Activated CD4-positive, CD25-positive, alpha-beta regulatory T cell (primary cell): ENCODE measurements at regions not wholly inside any gene's neighbourhood (a gene's known extent, or its start where the extent isn't known, plus 50 kb on each side); places are given as distances from the start of the nearest gene placed in this dataset.

Source experiments
- DNase-seq, 4 experiments: peaks; one replicate each; lab custom pipeline; 2025; lab: John Stamatoyannopoulos, UW

GRCh38 chr9:106052735-106053134 lies 358.4 kb downstream of the TMEM38B start:
- DNase-seq = no peak

DNA sequence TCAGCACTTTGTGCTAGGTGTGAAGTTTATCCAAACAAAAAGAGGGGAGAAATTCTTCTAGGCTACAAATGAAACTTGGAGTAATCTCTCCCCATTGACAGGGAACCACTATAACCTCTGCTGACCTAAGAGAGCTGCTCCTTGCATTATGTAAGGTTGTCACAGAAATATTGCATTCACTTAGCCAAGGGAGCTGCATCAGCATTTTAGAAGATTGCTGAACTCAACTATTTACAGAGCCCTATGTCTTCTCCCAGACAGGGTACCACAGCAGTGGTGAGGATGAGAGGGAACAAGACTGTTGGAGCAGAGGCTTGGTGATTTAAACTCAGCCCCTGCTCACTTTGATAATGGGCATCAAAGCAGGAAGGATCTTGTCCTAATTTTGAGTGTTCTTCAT lies 362.0 kb downstream of the TMEM38B start:
- no peak for DNase-seq

- DNase-seq = no peak
These were observed 364.1 kb downstream of the TMEM38B start for GRCh38 chr9:106058460-106058859.

- no peak for DNase-seq
These were observed 365.5 kb downstream of the TMEM38B start for GRCh38 chr9:106059886-106060285.

- no peak for DNase-seq
These were observed 366.5 kb downstream of the TMEM38B start for GRCh38 chr9:106060885-106061284.

GRCh38 chr9:106062250-106062649 lies 367.9 kb downstream of the TMEM38B start:
- DNase-seq = no peak

DNA sequence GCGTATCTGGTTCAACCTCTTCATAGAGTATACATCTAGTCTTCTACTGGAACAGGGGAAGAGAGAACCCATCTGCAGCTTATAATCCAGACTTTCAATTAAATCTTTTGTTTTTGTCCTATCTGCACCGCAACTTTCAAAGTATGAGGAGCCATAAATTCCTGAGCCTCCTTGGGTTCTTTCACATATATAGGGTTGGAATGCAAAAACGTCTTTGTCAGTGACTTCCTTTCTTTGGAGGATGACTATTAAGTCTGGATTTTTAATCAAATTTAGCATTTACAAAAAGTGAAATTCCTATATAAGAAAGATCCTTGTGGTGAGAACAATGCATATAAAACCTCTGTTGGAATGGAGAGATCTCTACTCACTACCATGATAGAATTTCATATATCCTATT lies 370.8 kb downstream of the TMEM38B start:
- DNase-seq = no peak

- DNase-seq = no peak
These were observed 371.4 kb downstream of the TMEM38B start for GRCh38 chr9:106065579-106066214.

GRCh38 chr9:106066940-106067524 lies 372.7 kb downstream of the TMEM38B start:
- DNase-seq = no peak

DNA sequence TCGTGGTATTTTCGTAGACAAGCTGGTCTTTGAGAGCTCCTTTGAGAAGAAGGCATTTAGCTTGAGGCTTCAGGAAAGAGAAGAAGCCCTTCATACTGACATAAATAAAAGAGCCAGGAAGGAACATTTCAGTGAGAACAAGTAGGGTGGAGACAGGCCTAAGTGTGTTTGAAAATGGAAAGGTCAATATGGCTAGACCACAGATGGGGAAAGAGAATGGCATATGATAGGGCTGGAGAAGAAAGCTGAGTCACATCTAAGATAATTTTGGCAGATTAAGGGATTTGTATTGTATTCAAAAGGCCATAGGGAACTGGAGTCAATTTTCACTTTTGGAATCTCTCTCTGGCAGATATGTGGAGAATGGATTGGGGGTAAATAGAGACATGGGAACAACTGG lies 374.9 kb downstream of the TMEM38B start:
- DNase-seq = no peak

DNA sequence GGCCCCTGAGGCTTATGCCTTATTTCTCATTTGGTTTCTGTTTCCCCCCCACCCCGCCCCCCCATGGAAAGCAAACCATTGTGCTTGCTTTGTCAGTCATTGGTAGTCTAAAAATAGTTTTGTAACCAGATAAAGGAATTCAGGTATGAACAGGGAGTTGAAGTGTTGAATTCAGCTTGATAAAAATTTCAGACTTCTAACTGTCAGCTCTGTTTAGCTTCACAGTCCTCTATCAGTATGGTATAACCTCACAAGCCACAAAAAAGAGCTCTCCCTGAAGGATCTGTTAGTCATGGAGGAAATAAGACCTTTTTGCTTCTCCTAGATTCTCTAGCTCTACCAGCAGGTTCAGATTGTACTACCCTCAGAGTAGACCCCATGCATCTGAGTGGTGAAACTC lies 378.1 kb downstream of the TMEM38B start:
- DNase-seq = no peak

GRCh38 chr9:106074006-106074405 lies 379.7 kb downstream of the TMEM38B start:
- DNase-seq = no peak

GRCh38 chr9:106075236-106075959 lies 381.1 kb downstream of the TMEM38B start:
- no peak for DNase-seq

GRCh38 chr9:106075960-106076327 lies 381.6 kb downstream of the TMEM38B start:
- no peak for DNase-seq

GRCh38 chr9:106076711-106077110 lies 382.4 kb downstream of the TMEM38B start:
- no peak for DNase-seq

GRCh38 chr9:106077731-106078130 lies 383.4 kb downstream of the TMEM38B start:
- DNase-seq = no peak

GRCh38 chr9:106082621-106083020 lies 388.3 kb downstream of the TMEM38B start:
- no peak for DNase-seq

- no peak for DNase-seq
These were observed 390.4 kb downstream of the TMEM38B start for GRCh38 chr9:106084702-106085101.

DNA sequence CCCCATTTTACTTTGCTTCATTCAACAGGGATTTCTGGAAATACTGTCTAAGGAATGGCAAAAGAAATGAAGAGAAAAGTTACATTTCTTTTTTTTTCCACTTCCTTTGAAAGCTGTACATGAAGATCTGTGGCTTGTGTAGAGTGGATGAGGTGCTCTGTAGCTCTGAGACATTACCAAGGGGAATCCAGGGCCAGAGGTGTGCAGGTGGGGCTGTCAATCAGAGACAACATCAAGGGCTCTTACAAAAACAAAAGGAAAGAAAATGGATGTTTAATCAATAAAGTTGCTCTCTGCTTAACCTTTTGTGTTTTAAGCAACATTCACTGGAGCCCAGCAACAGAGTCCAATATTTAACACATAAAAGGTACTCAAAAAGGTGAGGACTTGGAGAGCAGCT lies 391.1 kb downstream of the TMEM38B start:
- no peak for DNase-seq

- no peak for DNase-seq
These were observed 397.7 kb downstream of the TMEM38B start for GRCh38 chr9:106092083-106092482.

DNA sequence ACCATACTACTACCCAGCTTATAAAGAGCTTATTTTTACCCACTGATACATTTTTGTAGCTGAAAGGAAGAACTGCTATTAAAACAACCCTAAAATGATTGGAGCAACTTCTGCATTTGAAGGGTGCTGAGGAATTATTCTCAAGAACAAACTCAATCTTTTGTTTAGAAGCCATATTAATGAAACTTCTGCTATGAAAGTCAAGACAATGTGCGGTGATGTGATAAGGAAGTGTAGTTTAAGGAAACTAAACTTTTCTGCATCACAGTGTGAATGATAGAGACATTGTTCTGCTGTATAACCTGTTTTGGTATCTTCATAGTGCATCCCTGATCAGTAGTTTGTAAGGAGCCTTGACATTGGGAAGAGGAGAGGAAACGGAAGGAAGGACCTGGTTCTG lies 408.5 kb downstream of the TMEM38B start:
- DNase-seq = no peak

- no peak for DNase-seq
These were observed 410.5 kb downstream of the TMEM38B start for GRCh38 chr9:106104887-106105286.

GRCh38 chr9:106106396-106106795 lies 412.1 kb downstream of the TMEM38B start:
- DNase-seq = no peak

DNA sequence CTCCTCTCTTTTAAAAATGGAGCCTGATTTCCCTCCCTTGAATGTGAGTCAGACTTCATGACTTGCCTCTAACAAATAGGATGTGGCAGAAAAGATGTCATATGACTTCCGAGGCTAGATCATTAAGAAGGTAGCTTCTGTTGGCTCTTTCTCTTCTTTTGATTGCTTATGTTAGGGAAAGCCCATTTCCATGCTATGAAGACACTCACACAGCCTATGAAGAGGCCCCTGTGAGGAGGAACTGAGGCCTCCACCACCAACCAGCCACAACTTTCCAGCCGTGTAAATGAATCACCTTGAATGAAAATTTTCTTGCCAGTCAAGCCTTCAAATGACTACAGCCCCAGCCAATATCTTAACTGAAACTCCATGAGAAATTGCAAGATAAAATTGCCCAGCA lies 413.4 kb downstream of the TMEM38B start:
- no peak for DNase-seq
